ENCODE measurements at regions not wholly inside any gene's neighbourhood (a gene's known extent, or its start where the extent isn't known, plus 50 kb on each side); places are given as distances from the start of the nearest gene placed in this dataset.
A peak's percentile ranks its signal among the peaks of the same experiment; 100 is the strongest.

DNA sequence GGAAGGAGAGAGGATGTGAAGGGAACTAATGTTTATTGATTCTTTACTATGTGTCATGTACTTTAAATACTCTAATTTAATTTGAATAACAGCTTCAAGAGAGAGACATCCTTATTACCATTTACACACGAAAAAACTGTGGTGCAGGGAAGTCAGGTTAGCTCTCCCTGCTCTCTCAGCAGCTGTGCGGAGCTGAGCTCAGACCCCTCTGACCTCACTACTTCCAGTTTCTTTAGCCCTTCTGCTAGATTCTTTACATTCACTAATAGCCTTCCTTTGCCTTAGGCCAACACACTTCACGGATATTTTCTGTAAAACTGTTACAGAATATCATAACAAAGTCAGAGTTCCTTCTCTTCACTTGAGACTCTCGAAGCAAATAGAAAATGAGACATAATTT is 131.3 kb upstream of the ARRDC3 start:
- H3K27ac ChIP-seq: no peak overlapping the region
- no peak overlapping the region for H3K4me3 ChIP-seq
- DNase-seq: no peak
- H3K27me3 ChIP-seq: no peaks in the 10 kb centered on the region
- intact Hi-C loops (cut with DNase I; ENCODE audit: low total_unique reads): no loop called here
- TF ChIP-seq, protein P1, sequence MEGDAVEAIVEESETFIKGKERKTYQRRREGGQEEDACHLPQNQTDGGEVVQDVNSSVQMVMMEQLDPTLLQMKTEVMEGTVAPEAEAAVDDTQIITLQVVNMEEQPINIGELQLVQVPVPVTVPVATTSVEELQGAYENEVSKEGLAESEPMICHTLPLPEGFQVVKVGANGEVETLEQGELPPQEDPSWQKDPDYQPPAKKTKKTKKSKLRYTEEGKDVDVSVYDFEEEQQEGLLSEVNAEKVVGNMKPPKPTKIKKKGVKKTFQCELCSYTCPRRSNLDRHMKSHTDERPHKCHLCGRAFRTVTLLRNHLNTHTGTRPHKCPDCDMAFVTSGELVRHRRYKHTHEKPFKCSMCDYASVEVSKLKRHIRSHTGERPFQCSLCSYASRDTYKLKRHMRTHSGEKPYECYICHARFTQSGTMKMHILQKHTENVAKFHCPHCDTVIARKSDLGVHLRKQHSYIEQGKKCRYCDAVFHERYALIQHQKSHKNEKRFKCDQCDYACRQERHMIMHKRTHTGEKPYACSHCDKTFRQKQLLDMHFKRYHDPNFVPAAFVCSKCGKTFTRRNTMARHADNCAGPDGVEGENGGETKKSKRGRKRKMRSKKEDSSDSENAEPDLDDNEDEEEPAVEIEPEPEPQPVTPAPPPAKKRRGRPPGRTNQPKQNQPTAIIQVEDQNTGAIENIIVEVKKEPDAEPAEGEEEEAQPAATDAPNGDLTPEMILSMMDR (IDR thresholded peaks at IDR 0.05): no peak
- H3K9me3 ChIP-seq: no peaks in the 10 kb centered on the region
- no peaks in the 10 kb centered on the region for H3K4me1 ChIP-seq
- H3K36me3 ChIP-seq: no peaks in the 10 kb centered on the region

DNA sequence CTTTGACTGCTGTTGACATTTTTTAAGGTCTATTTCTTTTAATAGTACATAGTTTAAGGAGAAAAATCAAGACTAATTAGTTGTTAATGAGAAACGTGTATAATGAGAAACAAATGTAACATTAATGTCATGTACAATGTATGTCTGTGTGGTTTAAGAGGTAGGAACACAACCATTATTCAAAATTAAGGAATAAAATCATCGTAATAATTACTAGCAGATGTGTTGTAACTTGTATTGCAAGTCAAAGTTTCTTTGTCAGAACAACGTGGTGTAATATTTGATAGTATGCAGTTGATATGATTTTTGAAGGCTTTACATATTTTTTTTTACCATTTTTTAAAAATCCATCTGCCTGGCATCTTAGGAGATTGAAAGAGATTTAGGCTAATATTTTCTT is 120.2 kb upstream of the ARRDC3 start:
- intact Hi-C loops (cut with DNase I; ENCODE audit: low total_unique reads): no loop called here
- Histone ChIP-seq H3K27me3 (no peaks in the 10 kb centered on the region), H3K36me3 (no peaks in the 10 kb centered on the region), H3K27ac (no peak overlapping the region), H3K4me1 (no peaks in the 10 kb centered on the region), H3K4me3 (no peak overlapping the region), H3K9me3 (no peaks in the 10 kb centered on the region)
- TF ChIP-seq, protein P1 (IDR thresholded peaks at IDR 0.05): no peak
- DNase-seq: no peak

DNA sequence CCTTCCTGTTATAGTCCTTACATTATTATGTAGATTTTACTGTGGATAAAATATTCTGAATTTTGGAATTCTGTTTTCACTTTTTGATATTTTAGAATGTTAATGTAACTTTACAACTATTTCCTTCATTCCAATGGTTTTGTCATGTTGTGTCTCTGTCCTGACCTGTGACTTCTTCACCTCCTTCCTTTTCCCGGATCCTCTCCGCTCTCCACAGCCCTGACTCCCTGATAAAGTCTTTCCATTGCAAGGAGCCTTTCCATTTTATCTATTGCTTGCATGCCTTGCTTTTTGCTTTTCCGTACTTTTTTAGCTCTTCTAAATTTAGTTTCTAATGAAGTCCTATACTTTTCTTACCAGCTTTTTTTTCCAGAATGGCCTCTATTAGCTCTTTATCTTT is 117.6 kb upstream of the ARRDC3 start:
- TF ChIP-seq, protein P1 (IDR thresholded peaks at IDR 0.05): no peak
- no peaks in the 10 kb centered on the region for H3K9me3 ChIP-seq
- no peak overlapping the region for H3K27ac ChIP-seq
- H3K4me1 ChIP-seq: no peaks in the 10 kb centered on the region
- DNase-seq: no peak
- no peak overlapping the region for H3K4me3 ChIP-seq
- intact Hi-C loops (cut with DNase I; ENCODE audit: low total_unique reads): no loop called here
- H3K36me3 ChIP-seq: no peaks in the 10 kb centered on the region
- H3K27me3 ChIP-seq: no peaks in the 10 kb centered on the region

DNA sequence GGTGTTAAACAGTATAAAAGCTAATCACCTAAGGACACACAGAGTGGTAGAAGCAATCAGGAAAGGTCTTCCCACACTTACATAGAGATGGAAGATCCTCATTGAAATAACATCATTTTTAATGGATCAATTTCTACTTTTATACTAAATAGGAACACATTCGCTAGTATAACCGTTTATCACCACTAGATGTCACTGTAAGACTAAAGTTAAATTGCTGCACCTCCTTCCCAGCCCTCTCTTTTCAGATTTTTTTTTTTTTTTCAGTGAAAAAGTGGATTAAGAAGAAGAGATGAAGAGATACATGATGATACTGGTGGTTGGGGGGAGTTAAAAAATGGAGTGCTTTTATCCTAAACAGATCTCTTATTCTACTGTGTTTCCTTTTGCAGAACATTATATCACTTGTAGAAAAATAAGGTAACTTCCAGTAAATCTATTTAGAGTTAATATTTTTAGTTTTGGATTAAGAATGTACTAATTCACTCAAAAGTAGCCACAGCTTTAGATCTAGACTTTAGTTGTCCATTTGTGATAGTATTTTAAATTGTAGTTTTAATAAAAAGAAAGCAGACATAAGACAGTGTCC is 116.9 kb upstream of the ARRDC3 start:
- Histone ChIP-seq H3K27me3 (no peaks in the 10 kb centered on the region), H3K27ac (no peak overlapping the region), H3K4me1 (no peaks in the 10 kb centered on the region), H3K36me3 (no peaks in the 10 kb centered on the region), H3K9me3 (no peaks in the 10 kb centered on the region), H3K4me3 (no peak overlapping the region)
- no peak for DNase-seq
- intact Hi-C loops (cut with DNase I; ENCODE audit: low total_unique reads): no loop called here
- TF ChIP-seq, protein P1 (IDR thresholded peaks at IDR 0.05): peak; percentile 57 to 59

DNA sequence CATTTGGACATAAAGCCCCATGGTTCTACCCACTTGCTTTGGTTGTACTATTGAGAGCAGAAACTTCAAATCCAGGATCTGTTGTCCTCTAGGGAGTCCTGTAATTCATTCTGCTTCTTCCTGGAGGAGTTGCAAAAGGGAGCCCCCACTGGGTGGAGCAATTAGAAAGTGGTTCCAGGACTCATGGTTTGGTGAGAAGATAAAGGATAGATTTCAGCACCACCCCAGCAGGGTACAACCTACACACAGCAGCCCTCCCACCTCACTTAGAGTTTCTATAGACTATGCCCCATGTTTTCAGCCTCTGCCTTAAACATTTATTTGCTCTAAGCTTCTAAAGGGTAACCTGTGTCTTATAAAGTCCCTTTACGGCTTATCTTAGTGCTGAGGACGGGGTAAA is 112.6 kb upstream of the ARRDC3 start:
- intact Hi-C loops (cut with DNase I; ENCODE audit: low total_unique reads): no loop called here
- Histone ChIP-seq H3K27ac (no peak overlapping the region), H3K36me3 (no peaks in the 10 kb centered on the region), H3K4me1 (no peaks in the 10 kb centered on the region), H3K27me3 (no peaks in the 10 kb centered on the region), H3K4me3 (no peak overlapping the region), H3K9me3 (no peaks in the 10 kb centered on the region)
- TF ChIP-seq, protein P1 (IDR thresholded peaks at IDR 0.05): no peak
- no peak for DNase-seq

DNA sequence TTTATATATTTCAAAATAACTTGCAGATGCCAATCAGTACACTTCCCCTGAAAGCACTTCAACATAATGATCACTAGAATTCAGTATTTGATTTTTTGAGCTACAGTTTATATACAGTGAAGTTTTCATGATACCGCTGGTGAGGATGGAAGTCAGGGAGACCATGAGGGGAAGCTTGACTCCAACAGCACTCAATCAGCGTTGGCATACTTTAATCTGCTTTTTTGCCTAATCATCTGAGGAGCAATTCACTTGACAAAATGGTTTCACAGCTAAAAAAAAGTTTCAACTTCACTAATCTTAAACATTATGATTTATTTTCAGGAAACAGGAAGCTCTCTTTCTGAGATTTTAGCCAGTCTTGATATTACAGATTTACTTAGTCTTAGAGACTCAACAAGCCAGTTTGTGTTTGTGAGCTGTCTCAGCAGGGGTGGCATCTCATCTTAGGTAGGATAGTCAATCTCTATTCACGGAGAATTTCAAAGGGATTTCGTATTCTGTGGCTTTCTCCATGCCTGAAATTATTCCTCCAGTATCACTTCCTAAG is 111.4 kb upstream of the ARRDC3 start:
- Histone ChIP-seq H3K4me1 (no peaks in the 10 kb centered on the region), H3K36me3 (no peaks in the 10 kb centered on the region), H3K9me3 (no peaks in the 10 kb centered on the region), H3K27me3 (no peaks in the 10 kb centered on the region), H3K4me3 (no peak overlapping the region), H3K27ac (no peak overlapping the region)
- TF ChIP-seq, protein P1 (IDR thresholded peaks at IDR 0.05): no peak
- DNase-seq: no peak
- intact Hi-C loops (cut with DNase I; ENCODE audit: low total_unique reads): no loop called here

Data from tibial artery (tissue), 4 donors.